ENCODE measurements at regions not wholly inside any gene's neighbourhood (a gene's known extent, or its start where the extent isn't known, plus 50 kb on each side); places are given as distances from the start of the nearest gene placed in this dataset.

GRCh38 chr9:115461280-115461679, 343.3 kb upstream of the TNC start:
- TF ChIP-seq, protein P1, sequence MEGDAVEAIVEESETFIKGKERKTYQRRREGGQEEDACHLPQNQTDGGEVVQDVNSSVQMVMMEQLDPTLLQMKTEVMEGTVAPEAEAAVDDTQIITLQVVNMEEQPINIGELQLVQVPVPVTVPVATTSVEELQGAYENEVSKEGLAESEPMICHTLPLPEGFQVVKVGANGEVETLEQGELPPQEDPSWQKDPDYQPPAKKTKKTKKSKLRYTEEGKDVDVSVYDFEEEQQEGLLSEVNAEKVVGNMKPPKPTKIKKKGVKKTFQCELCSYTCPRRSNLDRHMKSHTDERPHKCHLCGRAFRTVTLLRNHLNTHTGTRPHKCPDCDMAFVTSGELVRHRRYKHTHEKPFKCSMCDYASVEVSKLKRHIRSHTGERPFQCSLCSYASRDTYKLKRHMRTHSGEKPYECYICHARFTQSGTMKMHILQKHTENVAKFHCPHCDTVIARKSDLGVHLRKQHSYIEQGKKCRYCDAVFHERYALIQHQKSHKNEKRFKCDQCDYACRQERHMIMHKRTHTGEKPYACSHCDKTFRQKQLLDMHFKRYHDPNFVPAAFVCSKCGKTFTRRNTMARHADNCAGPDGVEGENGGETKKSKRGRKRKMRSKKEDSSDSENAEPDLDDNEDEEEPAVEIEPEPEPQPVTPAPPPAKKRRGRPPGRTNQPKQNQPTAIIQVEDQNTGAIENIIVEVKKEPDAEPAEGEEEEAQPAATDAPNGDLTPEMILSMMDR (IDR thresholded peaks at IDR 0.05; ENCODE audit: borderline replicate concordance, extremely low read depth, low read length, poor library complexity, severe bottlenecking) = no peak
- no peak for TF ChIP-seq EZH2 (IDR thresholded peaks at IDR 0.05; ENCODE audit: borderline replicate concordance, low read depth, low read length, severe bottlenecking)

Measured in DND-41 (cell line).